PC-3 (cell line): ENCODE measurements at regions not wholly inside any gene's neighbourhood (a gene's known extent, or its start where the extent isn't known, plus 50 kb on each side); places are given as distances from the start of the nearest gene placed in this dataset.
A peak's percentile ranks its signal among the peaks of the same experiment; 100 is the strongest.
"Not testable (repeated sequence)": the region's sequence is repeated elsewhere in the genome, so short reads cannot be mapped to it uniquely, and the experiment has no call there.

Experiments used
- ATAC-seq: fragments of 200-7000 bp; cut with Tn5 transposase; 2 replicates; pipeline ENCODE4 v1.9.1; 2020; ENCODE audit warnings: mild to moderate bottlenecking, moderate library complexity
- BruUV-seq: library from RNA; stranded (reverse); fragments of 400-500 nt; replicated peaks from 2 replicates; lab custom pipeline; 2021; lab: Mats Ljungman, UMichigan
- CTCF ChIA-PET: fragments of 300-600 bp; sonication (Branson Sonifier 250); formaldehyde crosslinking; loops from one replicate; lab custom pipeline; 2022; ENCODE audit warnings: antibody characterized with exemption; lab: Charles Lee
- POLR2A ChIA-PET: fragments of 300-600 bp; sonication (Branson Sonifier 250); formaldehyde crosslinking; loops from one replicate; lab custom pipeline; 2022; ENCODE audit warnings: antibody characterized with exemption; ENCODE audit not compliant: unreplicated experiment; lab: Charles Lee
- DNase-seq: peaks from one replicate; pipeline ENCODE4 v3.0.0-alpha.2; 2015
- H2AFZ ChIP-seq: fragments of 300-600 bp; sonication (generic); 2 replicates; pipeline ENCODE4 v1.6.0; 2016; ENCODE audit warnings: antibody characterized with exemption, low read length
- H3F3A ChIP-seq: fragments of 300-600 bp; sonication (generic); one replicate; pipeline ENCODE4 v1.6.0; 2017; ENCODE audit warnings: antibody characterized with exemption, low read length, control low read depth, mild to moderate bottlenecking; ENCODE audit not compliant: unreplicated experiment
- H3K27ac ChIP-seq: fragments of 300-600 bp; sonication (generic); 2 replicates; pipeline ENCODE4 v1.5.1; 2016; ENCODE audit warnings: mild to moderate bottlenecking, low read length
- H3K27me3 ChIP-seq: fragments of 300-600 bp; sonication (generic); 2 replicates; pipeline ENCODE4 v1.6.1; 2016; ENCODE audit warnings: low read length, mixed read lengths
- H3K36me3 ChIP-seq: fragments of 300-600 bp; sonication (generic); 2 replicates; pipeline ENCODE4 v1.6.1; 2016; ENCODE audit warnings: low read depth, mixed run types, low read length, mixed read lengths
- H3K4me1 ChIP-seq: fragments of 300-600 bp; sonication (generic); 2 replicates; pipeline ENCODE4 v1.5.1; 2016; ENCODE audit warnings: low read length; ENCODE audit not compliant: insufficient read depth
- H3K4me2 ChIP-seq: fragments of 300-600 bp; sonication (generic); 2 replicates; pipeline ENCODE4 v1.6.0; 2016; ENCODE audit warnings: low read length
- H3K4me3 ChIP-seq: fragments of 300-600 bp; sonication (generic); 2 replicates; pipeline ENCODE4 v1.5.1; 2016; ENCODE audit warnings: mild to moderate bottlenecking, low read length, mixed read lengths
- H3K79me2 ChIP-seq: fragments of 300-600 bp; sonication (generic); 2 replicates; pipeline ENCODE4 v1.6.1; 2017; ENCODE audit warnings: low read length, mixed read lengths
- H3K9ac ChIP-seq: fragments of 300-600 bp; sonication (generic); 2 replicates; pipeline ENCODE4 v1.6.0; 2016; ENCODE audit warnings: mild to moderate bottlenecking, low read length
- H3K9me2 ChIP-seq: fragments of 300-600 bp; sonication (generic); replicated peaks from 2 replicates; pipeline ENCODE4 v1.6.1; 2016; ENCODE audit warnings: mixed run types, low read length, mixed read lengths
- H3K9me3 ChIP-seq: fragments of 300-600 bp; sonication (generic); 2 replicates; pipeline ENCODE4 v1.6.1; 2016; ENCODE audit warnings: low read length, mixed read lengths
- H4K20me1 ChIP-seq: fragments of 300-600 bp; sonication (generic); 2 replicates; pipeline ENCODE4 v1.6.1; 2016; ENCODE audit warnings: low read length, mixed read lengths
- intact Hi-C: fragments of 100-400 bp; cut with micrococcal nuclease; formaldehyde crosslinking; loops from 2 replicates; pipeline ENCODE4 v1.9.0; 2023

GRCh38 chr14:19164426-19164825 lies 197.2 kb downstream of the POTEM start:
- H3K9me2 ChIP-seq, H3K4me2 ChIP-seq, H4K20me1 ChIP-seq, H2AFZ ChIP-seq, H3K9me3 ChIP-seq, DNase-seq, H3K9ac ChIP-seq, ATAC-seq, H3F3A ChIP-seq, H3K4me1 ChIP-seq, H3K27me3 ChIP-seq, intact Hi-C loops, H3K27ac ChIP-seq, CTCF ChIA-PET, POLR2A ChIA-PET, BruUV-seq, H3K36me3 ChIP-seq, H3K4me3 ChIP-seq, H3K79me2 ChIP-seq: not testable (repeated sequence)

GRCh38 chr14:19166056-19166455 lies 198.8 kb downstream of the POTEM start:
- BruUV-seq, H3F3A ChIP-seq, CTCF ChIA-PET, H3K4me1 ChIP-seq, H3K27me3 ChIP-seq, H3K9me2 ChIP-seq, intact Hi-C loops, H3K27ac ChIP-seq, DNase-seq, H4K20me1 ChIP-seq, H2AFZ ChIP-seq, H3K9me3 ChIP-seq, ATAC-seq, H3K4me3 ChIP-seq, POLR2A ChIA-PET, H3K9ac ChIP-seq, H3K79me2 ChIP-seq, H3K36me3 ChIP-seq, H3K4me2 ChIP-seq: not testable (repeated sequence)

GRCh38 chr14:19167454-19168190 lies 200.4 kb downstream of the POTEM start:
- H3K9me3 ChIP-seq, POLR2A ChIA-PET, CTCF ChIA-PET, H4K20me1 ChIP-seq, H3K9me2 ChIP-seq, H2AFZ ChIP-seq, intact Hi-C loops, ATAC-seq, H3K4me3 ChIP-seq, H3F3A ChIP-seq, H3K36me3 ChIP-seq, H3K9ac ChIP-seq, H3K4me2 ChIP-seq, BruUV-seq, H3K4me1 ChIP-seq, H3K27me3 ChIP-seq, H3K27ac ChIP-seq, H3K79me2 ChIP-seq: not testable (repeated sequence)
- DNase-seq, result peak; percentile 1

- H3K9ac ChIP-seq, H3K27ac ChIP-seq, H3K9me3 ChIP-seq, H3K9me2 ChIP-seq, H3K36me3 ChIP-seq, CTCF ChIA-PET, H2AFZ ChIP-seq, H4K20me1 ChIP-seq, H3K4me2 ChIP-seq, intact Hi-C loops, H3K27me3 ChIP-seq, H3F3A ChIP-seq, BruUV-seq, POLR2A ChIA-PET, H3K79me2 ChIP-seq, H3K4me1 ChIP-seq, ATAC-seq, H3K4me3 ChIP-seq, DNase-seq: not testable (repeated sequence)
Observed at GRCh38 chr14:19168261-19168660, 201.0 kb downstream of the POTEM start.

GRCh38 chr14:19169561-19170362 lies 202.5 kb downstream of the POTEM start:
- BruUV-seq, ATAC-seq, CTCF ChIA-PET: not testable (repeated sequence)

GRCh38 chr14:19172745-19173144 lies 205.5 kb downstream of the POTEM start:
- H3F3A ChIP-seq, H3K4me1 ChIP-seq, intact Hi-C loops, H2AFZ ChIP-seq, H3K9me2 ChIP-seq, H3K4me2 ChIP-seq, H3K9me3 ChIP-seq, ATAC-seq, H3K79me2 ChIP-seq, H3K36me3 ChIP-seq, H3K27ac ChIP-seq, H3K27me3 ChIP-seq, BruUV-seq, H3K9ac ChIP-seq, CTCF ChIA-PET, H3K4me3 ChIP-seq, H4K20me1 ChIP-seq, POLR2A ChIA-PET: not testable (repeated sequence)
- DNase-seq, result peak; percentile 0

More at GRCh38 chr14:19169561-19170362, 202.5 kb downstream of the POTEM start:
- H3F3A ChIP-seq, POLR2A ChIA-PET, H3K4me1 ChIP-seq, H3K9me3 ChIP-seq, H2AFZ ChIP-seq, H3K9ac ChIP-seq, H3K4me3 ChIP-seq, intact Hi-C loops, H3K4me2 ChIP-seq, H3K36me3 ChIP-seq, H3K9me2 ChIP-seq, H3K79me2 ChIP-seq, H4K20me1 ChIP-seq, H3K27ac ChIP-seq, H3K27me3 ChIP-seq: not testable (repeated sequence)
- DNase-seq, result peak; percentile 1
